Right lobe of liver (tissue), 4 donors: ENCODE measurements at regions not wholly inside any gene's neighbourhood (a gene's known extent, or its start where the extent isn't known, plus 50 kb on each side); places are given as distances from the start of the nearest gene placed in this dataset.

Experiments
- CTCF ChIP-seq, 4 donors: fragments of 200-600 bp in 3 of 4; fragments of 450-650 bp in 1 of 4; IDR thresholded peaks; one replicate each; pipeline versions ENCODE4 v1.5.1 to v1.8.0; 2016 to 2022; ENCODE audit warnings: antibody characterized with exemption in 4 of 4, mild to moderate bottlenecking in 2 of 4
- POLR2A ChIP-seq: fragments of 450-650 bp; IDR thresholded peaks from one replicate; pipeline ENCODE4 v1.6.1; 2017; ENCODE audit warnings: antibody characterized with exemption, mild to moderate bottlenecking
- donor health status: DM: no; HTN: no; CAD: no.
- donor health status: DM: no; HTN: no; CAD: no.
- donor health status: DM: no; HTN: yes; CAD: no.

DNA sequence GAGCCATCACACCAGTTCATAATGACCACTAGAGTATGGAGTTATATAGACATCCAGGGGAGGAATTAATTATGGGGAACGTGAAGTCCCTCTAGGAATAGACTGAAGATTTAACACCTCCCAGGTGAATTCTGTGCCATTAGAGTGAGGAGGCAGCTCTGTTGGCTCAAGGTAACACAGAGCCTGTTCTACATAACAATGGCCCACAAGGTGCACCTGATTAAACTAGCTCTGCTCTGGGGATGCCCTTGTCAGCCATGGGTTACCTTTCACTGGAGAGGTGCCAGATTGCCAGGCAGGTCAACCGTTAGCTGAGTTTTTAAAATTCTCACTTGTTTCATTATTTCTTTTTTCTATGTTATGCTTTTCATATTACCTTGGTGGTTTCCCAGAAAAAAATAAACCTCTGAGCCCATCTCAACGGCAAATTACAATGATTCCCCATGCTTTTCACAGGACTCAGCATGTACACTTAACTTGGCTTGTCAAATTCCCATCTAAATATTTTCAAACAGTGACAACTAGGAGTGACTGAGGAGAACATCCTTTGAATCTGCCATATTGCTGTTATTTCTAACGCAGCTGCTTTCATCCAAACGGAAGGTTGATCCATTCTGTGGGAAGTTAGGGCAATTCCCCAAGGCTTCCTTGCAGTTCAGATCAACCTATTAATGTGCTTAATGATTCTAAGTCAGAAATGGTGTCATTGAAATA is 512.9 kb downstream of the MCTP2 start:
- TF ChIP-seq POLR2A (no peak), CTCF (IDR thresholded peaks at IDR 0.05) (no peak)
